ENCODE measurements at regions not wholly inside any gene's neighbourhood (a gene's known extent, or its start where the extent isn't known, plus 50 kb on each side); places are given as distances from the start of the nearest gene placed in this dataset.

DNA sequence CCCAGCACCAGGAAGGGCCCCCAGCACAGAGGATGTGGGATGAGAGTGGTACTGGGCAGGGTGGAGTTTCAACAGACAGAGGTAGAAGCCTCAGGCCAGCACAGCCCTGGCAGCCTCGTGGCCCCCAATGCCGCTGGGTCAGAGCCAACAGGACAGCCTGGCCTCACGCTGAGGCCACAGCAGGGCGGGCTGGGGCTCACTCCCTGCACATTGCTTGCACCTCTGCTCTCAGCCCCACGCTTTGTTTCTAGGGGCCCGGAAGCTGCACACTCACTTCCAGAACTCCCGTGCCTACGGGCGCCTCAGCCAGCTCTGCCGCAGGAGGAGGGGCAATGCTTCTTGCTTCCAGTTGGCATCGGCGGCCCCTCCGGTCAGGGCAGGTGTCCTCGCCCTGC lies 72.9 kb downstream of the SIK1 start:
- H3K9me3 ChIP-seq (ENCODE audit: control insufficient read depth, low read length, poor library complexity, severe bottlenecking): no peaks in the 10 kb centered on the region
- H3K4me3 Mint-ChIP-seq: no peak overlapping the region
- H3K4me1 Mint-ChIP-seq: peaks cover 5% of the 10 kb centered on the region
- no peak for ATAC-seq
- no peak overlapping the region for H3K27ac Mint-ChIP-seq
- no peak for DNase-seq
- H3K27me3 Mint-ChIP-seq: peaks cover 6% of the 10 kb centered on the region
- H3K36me3 Mint-ChIP-seq (ENCODE audit: low read depth): no peaks in the 10 kb centered on the region

DNA sequence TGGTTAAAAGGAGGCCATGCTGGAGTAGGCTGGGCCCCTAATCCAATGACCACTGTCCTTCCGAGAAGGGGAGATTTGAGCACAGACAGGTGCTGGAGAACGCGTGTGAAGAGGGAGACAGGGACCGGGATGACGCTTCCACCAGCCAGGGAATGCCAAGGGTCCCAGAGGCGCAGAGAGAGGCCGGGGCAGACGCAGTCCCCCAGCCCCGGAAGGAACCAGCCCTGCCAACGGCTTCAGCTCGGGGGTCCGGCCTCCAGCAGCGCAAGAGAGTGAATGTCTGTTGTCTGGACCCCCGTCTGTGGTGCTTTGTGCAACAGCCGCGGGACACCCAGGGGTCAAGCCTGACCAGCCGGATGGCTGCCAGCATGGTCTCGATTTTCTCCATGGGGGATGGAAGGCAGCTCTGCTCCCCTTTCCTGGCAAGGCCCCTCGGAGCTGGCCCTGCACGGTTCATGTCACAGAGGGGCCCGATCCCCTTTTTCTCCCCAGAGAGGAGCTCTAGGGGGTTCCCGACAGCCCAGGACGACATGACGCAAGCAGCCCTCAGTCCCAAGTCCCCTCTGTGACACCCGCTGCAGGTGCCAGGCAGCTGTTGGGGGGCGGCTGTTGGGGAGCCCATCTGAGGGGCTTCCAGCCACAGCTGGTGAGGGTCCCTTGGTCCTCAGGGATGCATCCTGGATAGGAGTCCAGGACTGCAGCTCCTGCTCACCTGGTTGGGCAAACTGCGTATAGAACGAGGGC lies 73.5 kb downstream of the SIK1 start:
- Mint-ChIP-seq H3K27me3 (peaks cover 6% of the 10 kb centered on the region), H3K36me3 (ENCODE audit: low read depth) (no peaks in the 10 kb centered on the region), H3K4me3 (no peak overlapping the region), H3K27ac (peak overlapping the region; percentile 73), H3K4me1 (peaks cover 5% of the 10 kb centered on the region)
- ATAC-seq: no peak
- DNase-seq: no peak
- H3K9me3 ChIP-seq (ENCODE audit: control insufficient read depth, low read length, poor library complexity, severe bottlenecking): no peaks in the 10 kb centered on the region

GRCh38 chr21:43352568-43353281 lies 74.2 kb downstream of the SIK1 start:
- DNase-seq: no peak
- no peaks in the 10 kb centered on the region for H3K36me3 Mint-ChIP-seq (ENCODE audit: low read depth)
- peaks cover 5% of the 10 kb centered on the region for H3K4me1 Mint-ChIP-seq
- peak overlapping the region; percentile 73 for H3K27ac Mint-ChIP-seq
- H3K27me3 Mint-ChIP-seq: peaks cover 6% of the 10 kb centered on the region
- peak; percentile 79 for ATAC-seq
- no peaks in the 10 kb centered on the region for H3K9me3 ChIP-seq (ENCODE audit: control insufficient read depth, low read length, poor library complexity, severe bottlenecking)
- no peak overlapping the region for H3K4me3 Mint-ChIP-seq

DNA sequence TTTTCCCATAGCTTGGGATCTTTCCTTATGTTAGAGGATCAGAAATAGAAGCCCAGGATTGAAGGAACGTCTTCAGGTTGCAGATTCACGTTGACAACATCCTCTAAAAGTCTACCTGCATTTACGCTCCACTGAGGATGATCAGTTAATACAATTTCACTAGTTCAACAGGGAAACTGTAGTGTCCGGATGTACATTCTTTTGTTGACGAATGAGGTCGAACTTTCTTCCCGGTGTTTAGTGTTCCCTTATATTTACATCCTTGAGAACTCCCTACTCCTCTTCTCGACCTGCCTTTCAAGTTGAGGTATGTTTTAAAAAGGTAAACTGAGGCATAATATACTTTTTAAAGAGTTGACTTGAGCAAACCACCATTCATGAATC lies 74.8 kb downstream of the SIK1 start:
- peak overlapping the region; percentile 16 for H3K27ac Mint-ChIP-seq
- no peak for DNase-seq
- ATAC-seq: no peak
- no peaks in the 10 kb centered on the region for H3K9me3 ChIP-seq (ENCODE audit: control insufficient read depth, low read length, poor library complexity, severe bottlenecking)
- peaks cover 5% of the 10 kb centered on the region for H3K4me1 Mint-ChIP-seq
- peaks cover 6% of the 10 kb centered on the region for H3K27me3 Mint-ChIP-seq
- no peaks in the 10 kb centered on the region for H3K36me3 Mint-ChIP-seq (ENCODE audit: low read depth)
- H3K4me3 Mint-ChIP-seq: no peak overlapping the region

- Mint-ChIP-seq H3K4me3 (peak overlapping the region; percentile 12), H3K27ac (peak overlapping the region; percentile 16), H3K27me3 (peaks cover 6% of the 10 kb centered on the region), H3K36me3 (ENCODE audit: low read depth) (no peaks in the 10 kb centered on the region), H3K4me1 (peaks cover 5% of the 10 kb centered on the region)
- DNase-seq: no peak
- no peaks in the 10 kb centered on the region for H3K9me3 ChIP-seq (ENCODE audit: control insufficient read depth, low read length, poor library complexity, severe bottlenecking)
- no peak for ATAC-seq
Observed at GRCh38 chr21:43351501-43352153, 75.3 kb downstream of the SIK1 start.

DNA sequence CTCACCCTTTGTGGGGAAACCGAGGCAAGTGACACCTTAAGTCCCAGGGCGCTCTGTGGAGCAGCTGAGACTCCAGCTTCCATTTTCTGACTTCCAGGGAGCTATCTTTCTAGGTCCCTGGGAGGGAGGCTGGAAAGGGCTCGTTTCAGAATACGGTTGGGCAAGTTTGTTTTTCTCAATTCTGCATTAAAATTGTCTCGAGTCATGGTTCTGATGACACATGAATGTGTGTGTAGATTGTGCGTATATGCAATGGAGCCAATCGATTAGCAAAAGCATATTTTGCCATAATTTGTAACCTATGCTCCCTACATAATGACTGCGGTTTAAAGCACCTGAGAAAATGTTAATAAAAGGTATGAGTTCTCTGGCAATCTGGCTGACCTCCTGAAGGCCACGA lies 77.3 kb downstream of the SIK1 start:
- H3K36me3 Mint-ChIP-seq (ENCODE audit: low read depth): no peaks in the 10 kb centered on the region
- no peak for ATAC-seq
- H3K27ac Mint-ChIP-seq: no peak overlapping the region
- no peaks in the 10 kb centered on the region for H3K9me3 ChIP-seq (ENCODE audit: control insufficient read depth, low read length, poor library complexity, severe bottlenecking)
- peaks cover 2% of the 10 kb centered on the region for H3K4me1 Mint-ChIP-seq
- DNase-seq: no peak
- H3K4me3 Mint-ChIP-seq: no peak overlapping the region
- no peaks in the 10 kb centered on the region for H3K27me3 Mint-ChIP-seq

DNA sequence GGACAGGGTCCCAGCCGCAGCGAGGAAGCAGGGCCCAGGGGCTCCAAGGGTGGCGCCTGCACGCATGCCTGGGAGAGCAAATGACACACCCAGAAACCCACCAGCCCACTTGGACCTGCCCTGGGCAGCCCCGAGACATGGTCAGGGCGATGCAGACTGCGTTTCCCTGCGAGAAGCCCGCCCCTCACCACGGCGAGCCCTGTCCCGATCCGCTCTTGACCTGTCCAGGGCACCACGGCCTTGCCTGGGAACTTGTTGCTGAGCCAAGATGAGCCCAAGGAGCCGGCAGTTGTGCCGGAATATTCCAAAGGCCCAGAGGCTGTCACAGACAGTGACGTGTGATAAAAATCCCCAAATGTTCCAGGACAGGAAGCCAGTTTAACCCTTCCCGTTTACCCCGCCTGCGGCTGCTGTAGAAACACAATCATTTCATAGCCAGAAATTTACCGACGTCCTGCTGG lies 78.1 kb downstream of the SIK1 start:
- Mint-ChIP-seq H3K27me3 (no peaks in the 10 kb centered on the region), H3K27ac (no peak overlapping the region), H3K36me3 (ENCODE audit: low read depth) (no peaks in the 10 kb centered on the region), H3K4me1 (peaks cover 2% of the 10 kb centered on the region), H3K4me3 (no peak overlapping the region)
- no peak for ATAC-seq
- no peaks in the 10 kb centered on the region for H3K9me3 ChIP-seq (ENCODE audit: control insufficient read depth, low read length, poor library complexity, severe bottlenecking)
- DNase-seq: no peak

- Mint-ChIP-seq H3K36me3 (ENCODE audit: low read depth) (no peaks in the 10 kb centered on the region), H3K4me3 (no peak overlapping the region), H3K4me1 (peaks cover 2% of the 10 kb centered on the region), H3K27ac (no peak overlapping the region), H3K27me3 (no peaks in the 10 kb centered on the region)
- ATAC-seq: no peak
- H3K9me3 ChIP-seq (ENCODE audit: control insufficient read depth, low read length, poor library complexity, severe bottlenecking): no peaks in the 10 kb centered on the region
- DNase-seq: no peak
Observed at GRCh38 chr21:43348170-43348766, 78.7 kb downstream of the SIK1 start.

DNA sequence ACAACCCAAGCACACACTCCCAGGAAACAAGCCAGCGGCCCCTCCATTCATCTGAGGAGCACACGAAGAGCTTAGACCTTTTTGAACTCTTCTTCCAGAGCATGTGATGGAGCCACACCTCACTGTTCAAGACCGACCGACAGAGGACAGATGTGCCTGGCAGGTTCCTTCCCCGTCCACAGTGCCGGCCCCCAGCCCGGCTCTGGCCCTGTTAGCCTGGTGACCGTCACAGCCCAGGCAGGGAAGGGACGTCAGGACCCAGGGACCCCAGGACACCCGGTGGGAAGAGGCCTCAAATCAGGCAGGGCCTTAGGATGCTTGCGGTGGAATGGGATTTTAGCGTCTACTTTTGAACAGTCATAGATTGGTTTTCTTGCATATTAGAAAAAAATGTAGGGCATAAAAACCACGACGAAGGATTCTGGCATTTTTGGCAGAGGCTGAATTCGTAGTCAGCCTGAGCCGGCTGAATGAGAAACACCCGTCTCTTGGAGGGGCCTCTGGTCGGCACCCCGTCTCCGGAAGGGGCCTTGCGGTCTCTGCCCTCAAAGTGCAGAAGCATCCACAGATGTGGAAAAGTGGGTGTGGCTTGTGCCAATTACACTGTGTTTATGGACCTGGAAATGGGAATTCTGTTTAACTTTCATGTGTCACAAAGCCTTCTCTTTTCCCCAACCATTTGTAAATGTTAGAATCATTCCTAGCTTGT lies 79.3 kb downstream of the SIK1 start:
- Mint-ChIP-seq H3K36me3 (ENCODE audit: low read depth) (no peaks in the 10 kb centered on the region), H3K4me1 (no peaks in the 10 kb centered on the region), H3K27ac (no peak overlapping the region), H3K27me3 (no peaks in the 10 kb centered on the region), H3K4me3 (no peak overlapping the region)
- ATAC-seq: no peak
- DNase-seq: no peak
- H3K9me3 ChIP-seq (ENCODE audit: control insufficient read depth, low read length, poor library complexity, severe bottlenecking): no peaks in the 10 kb centered on the region

DNA sequence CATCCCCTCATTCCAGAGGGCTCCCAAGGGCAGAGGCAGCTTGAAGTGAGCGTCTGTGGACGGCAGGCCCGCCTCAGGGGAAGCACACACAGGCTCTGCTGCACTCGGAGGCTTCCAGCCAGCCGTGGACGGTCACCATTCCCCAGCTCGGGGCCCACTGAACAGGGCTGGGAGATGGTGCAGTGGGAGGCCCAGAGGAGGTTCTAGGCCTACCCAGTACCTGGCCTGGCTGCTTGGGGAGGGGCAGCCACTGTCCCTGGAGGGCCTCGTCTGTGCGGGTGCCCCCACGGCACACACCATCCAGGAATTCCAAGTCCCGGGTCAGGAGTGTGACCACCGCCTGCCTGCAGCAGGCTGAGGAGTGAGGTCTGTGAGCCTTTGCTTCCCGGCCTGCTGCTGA lies 80.4 kb downstream of the SIK1 start:
- ATAC-seq (no peak), DNase-seq (no peak)
- H3K27ac Mint-ChIP-seq: no peak overlapping the region
- no peak overlapping the region for H3K4me3 Mint-ChIP-seq
- no peaks in the 10 kb centered on the region for H3K4me1 Mint-ChIP-seq
- H3K27me3 Mint-ChIP-seq: no peaks in the 10 kb centered on the region
- H3K9me3 ChIP-seq (ENCODE audit: control insufficient read depth, low read length, poor library complexity, severe bottlenecking): no peaks in the 10 kb centered on the region
- no peaks in the 10 kb centered on the region for H3K36me3 Mint-ChIP-seq (ENCODE audit: low read depth)

GRCh38 chr21:43345746-43346409 lies 81.1 kb downstream of the SIK1 start:
- DNase-seq (no peak), ATAC-seq (no peak)
- H3K36me3 Mint-ChIP-seq (ENCODE audit: low read depth): no peaks in the 10 kb centered on the region
- H3K27ac Mint-ChIP-seq: no peak overlapping the region
- H3K4me3 Mint-ChIP-seq: no peak overlapping the region
- H3K9me3 ChIP-seq (ENCODE audit: control insufficient read depth, low read length, poor library complexity, severe bottlenecking): no peaks in the 10 kb centered on the region
- no peaks in the 10 kb centered on the region for H3K4me1 Mint-ChIP-seq
- no peaks in the 10 kb centered on the region for H3K27me3 Mint-ChIP-seq

- Mint-ChIP-seq H3K4me1 (no peaks in the 10 kb centered on the region), H3K27ac (no peak overlapping the region), H3K27me3 (no peaks in the 10 kb centered on the region), H3K4me3 (no peak overlapping the region), H3K36me3 (ENCODE audit: low read depth) (no peaks in the 10 kb centered on the region)
- H3K9me3 ChIP-seq (ENCODE audit: control insufficient read depth, low read length, poor library complexity, severe bottlenecking): no peaks in the 10 kb centered on the region
- DNase-seq: no peak
- no peak for ATAC-seq
Observed at GRCh38 chr21:43345046-43345745, 81.7 kb downstream of the SIK1 start.

Data from T-helper 17 cell (primary cell).